ENCODE measurements at regions not wholly inside any gene's neighbourhood (a gene's known extent, or its start where the extent isn't known, plus 50 kb on each side); places are given as distances from the start of the nearest gene placed in this dataset.

DNA sequence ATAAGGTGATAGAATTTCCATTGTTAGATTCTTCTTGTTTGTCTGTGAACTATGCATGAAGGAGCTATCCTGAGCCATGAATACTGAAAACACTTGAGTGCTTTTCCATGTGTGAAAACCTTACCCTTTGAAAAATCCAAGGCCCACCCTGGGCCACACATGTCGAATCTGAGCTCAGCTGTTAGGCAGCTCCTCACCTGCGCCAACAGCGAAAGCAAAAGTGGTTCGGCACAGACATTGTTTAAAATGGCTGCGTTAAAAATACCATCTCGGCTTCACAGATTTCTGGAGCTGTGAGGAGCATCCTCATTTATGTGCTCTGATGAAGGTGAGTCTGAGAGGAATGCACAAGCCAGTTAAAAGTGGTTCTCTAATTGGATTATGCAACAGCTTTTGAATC, 137.7 kb downstream of the NEUROD6 start:
- H3K27ac ChIP-seq (ENCODE audit: low read depth in 1 of 2, low read length in 1 of 2), result no peak overlapping the region
- no peaks in the 10 kb centered on the region for H3K36me3 ChIP-seq (ENCODE audit: control insufficient read depth in 2 of 2, insufficient read depth in 2 of 2, low read length in 1 of 2)
- no peaks in the 10 kb centered on the region for H3K4me1 ChIP-seq (ENCODE audit: control insufficient read depth in 2 of 2, insufficient read depth in 2 of 2, low read length in 2 of 2)
- DNase-seq (ENCODE audit: low read depth in 6 of 9, low spot score in 9 of 9), result no peak
- 93% methylated on average over 6 of the region's 6 CpGs for WGBS
- H3K9me3 ChIP-seq (ENCODE audit: control insufficient read depth in 2 of 2, insufficient read depth in 1 of 2, low read length in 1 of 2), result no peaks in the 10 kb centered on the region
- H3K4me3 ChIP-seq (ENCODE audit: low read length in 2 of 2), result no peak overlapping the region
- no peaks in the 10 kb centered on the region for H3K27me3 ChIP-seq (ENCODE audit: control insufficient read depth in 2 of 2, insufficient read depth in 1 of 2, low read length in 1 of 2)

DNA sequence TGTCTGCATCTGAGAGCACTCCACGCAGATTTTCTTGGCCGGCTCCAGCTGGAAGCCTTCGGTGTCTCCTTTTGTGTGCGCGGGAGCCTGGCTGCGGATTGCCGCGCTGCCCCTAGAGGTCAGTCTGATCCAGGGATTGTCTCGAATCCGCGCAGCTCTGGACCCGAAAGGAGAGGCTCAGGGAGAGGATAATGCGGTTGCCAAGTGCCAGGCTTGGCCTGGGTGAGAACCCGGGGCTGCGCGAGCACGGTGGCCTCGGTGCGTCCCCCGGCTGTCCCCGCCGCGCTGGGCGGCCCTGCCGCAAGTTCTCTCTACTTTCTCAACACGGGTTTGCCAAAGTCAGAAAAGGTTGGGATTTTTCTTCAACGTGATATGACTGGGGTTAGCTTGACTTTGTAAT, 140.9 kb downstream of the ADCYAP1R1 start:
- H3K36me3 ChIP-seq (ENCODE audit: control insufficient read depth in 2 of 2, insufficient read depth in 2 of 2, low read length in 1 of 2), result no peaks in the 10 kb centered on the region
- H3K4me1 ChIP-seq (ENCODE audit: control insufficient read depth in 2 of 2, insufficient read depth in 2 of 2, low read length in 2 of 2), result no peaks in the 10 kb centered on the region
- H3K27me3 ChIP-seq (ENCODE audit: control insufficient read depth in 2 of 2, insufficient read depth in 1 of 2, low read length in 1 of 2), result peaks cover 0 to 13% of the 10 kb centered on the region in 2 donors
- no peak overlapping the region for H3K4me3 ChIP-seq (ENCODE audit: low read length in 2 of 2)
- H3K27ac ChIP-seq (ENCODE audit: low read depth in 1 of 2, low read length in 1 of 2), result no peak overlapping the region
- peak in 1 of 9 donors; percentile 5 for DNase-seq (ENCODE audit: low read depth in 6 of 9, low spot score in 9 of 9)
- no peaks in the 10 kb centered on the region for H3K9me3 ChIP-seq (ENCODE audit: control insufficient read depth in 2 of 2, insufficient read depth in 1 of 2, low read length in 1 of 2)
- WGBS, result 6% methylated on average over 27 of the region's 27 CpGs

DNA sequence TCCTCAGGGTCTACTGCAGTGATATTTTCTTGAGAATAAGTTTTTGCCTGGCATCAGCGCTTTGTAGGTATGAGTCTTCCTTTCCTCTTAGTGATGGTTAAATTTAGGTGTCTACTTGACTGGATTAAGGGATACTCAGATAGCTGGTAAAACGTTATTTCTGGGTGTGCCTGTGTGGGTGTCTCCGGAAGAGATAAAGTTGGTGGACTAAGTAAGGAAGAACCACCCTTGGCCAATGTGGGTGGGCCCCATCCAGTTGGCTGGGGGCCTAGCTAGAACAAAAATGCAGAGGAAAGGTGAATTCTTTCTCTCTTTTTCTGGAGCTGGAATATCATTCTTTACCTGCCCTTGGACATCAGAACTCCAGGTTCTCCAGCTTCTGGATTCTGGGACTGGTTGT, 138.8 kb downstream of the ADCYAP1R1 start:
- Histone ChIP-seq H3K36me3 (ENCODE audit: control insufficient read depth in 2 of 2, insufficient read depth in 2 of 2, low read length in 1 of 2) (no peaks in the 10 kb centered on the region), H3K4me3 (ENCODE audit: low read length in 2 of 2) (no peak overlapping the region), H3K4me1 (ENCODE audit: control insufficient read depth in 2 of 2, insufficient read depth in 2 of 2, low read length in 2 of 2) (no peaks in the 10 kb centered on the region), H3K27me3 (ENCODE audit: control insufficient read depth in 2 of 2, insufficient read depth in 1 of 2, low read length in 1 of 2) (peaks cover 0 to 13% of the 10 kb centered on the region in 2 donors), H3K9me3 (ENCODE audit: control insufficient read depth in 2 of 2, insufficient read depth in 1 of 2, low read length in 1 of 2) (no peaks in the 10 kb centered on the region), H3K27ac (ENCODE audit: low read depth in 1 of 2, low read length in 1 of 2) (no peak overlapping the region)
- no peak for DNase-seq (ENCODE audit: low read depth in 6 of 9, low spot score in 9 of 9)
- 87% methylated on average over 3 of the region's 3 CpGs for WGBS

DNA sequence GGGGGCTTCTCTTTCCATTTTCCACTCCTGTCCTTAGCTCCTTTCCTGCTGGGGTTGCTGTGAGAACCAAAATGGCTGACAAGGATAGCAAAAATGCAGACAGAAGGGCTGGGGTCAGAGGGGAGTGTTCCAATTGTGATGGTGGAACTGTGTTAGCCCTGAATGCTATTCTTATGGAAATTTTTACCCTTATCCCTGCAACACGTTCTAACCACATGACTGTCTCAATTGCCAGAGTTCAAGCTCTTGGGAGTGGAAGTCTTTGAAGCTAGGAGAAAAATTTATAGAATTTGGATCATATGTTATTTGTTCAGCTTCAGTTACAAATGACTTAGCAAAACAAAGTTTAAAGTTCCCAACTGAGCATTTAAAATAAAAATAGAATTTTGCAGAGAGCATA, 134.1 kb downstream of the ADCYAP1R1 start:
- H3K4me1 ChIP-seq (ENCODE audit: control insufficient read depth in 2 of 2, insufficient read depth in 2 of 2, low read length in 2 of 2), result no peaks in the 10 kb centered on the region
- no peaks in the 10 kb centered on the region for H3K9me3 ChIP-seq (ENCODE audit: control insufficient read depth in 2 of 2, insufficient read depth in 1 of 2, low read length in 1 of 2)
- H3K36me3 ChIP-seq (ENCODE audit: control insufficient read depth in 2 of 2, insufficient read depth in 2 of 2, low read length in 1 of 2), result no peaks in the 10 kb centered on the region
- no peak overlapping the region for H3K27ac ChIP-seq (ENCODE audit: low read depth in 1 of 2, low read length in 1 of 2)
- no peak for DNase-seq (ENCODE audit: low read depth in 6 of 9, low spot score in 9 of 9)
- no peaks in the 10 kb centered on the region for H3K27me3 ChIP-seq (ENCODE audit: control insufficient read depth in 2 of 2, insufficient read depth in 1 of 2, low read length in 1 of 2)
- WGBS, result 28% methylated on average over 1 of the region's 1 CpG
- H3K4me3 ChIP-seq (ENCODE audit: low read length in 2 of 2), result no peak overlapping the region

DNA sequence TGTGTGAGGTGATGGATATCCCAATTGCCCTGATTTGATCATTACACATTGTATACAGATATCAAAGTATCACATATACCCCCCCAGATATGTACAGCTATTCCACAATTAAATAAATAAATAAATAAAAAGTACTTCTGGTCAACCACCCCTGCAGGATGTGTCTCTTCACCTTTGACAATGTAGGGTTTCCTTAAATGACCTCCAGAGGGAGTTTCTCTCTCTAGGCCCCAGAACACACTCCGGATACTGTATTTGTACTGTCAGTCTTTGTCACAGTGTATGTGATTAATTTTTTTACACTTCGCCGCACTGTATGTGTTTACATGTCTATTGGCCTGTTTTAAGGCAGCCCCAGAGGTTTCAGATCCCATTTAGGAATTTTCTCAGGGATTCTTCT, 123.6 kb downstream of the ADCYAP1R1 start:
- DNase-seq (ENCODE audit: low read depth in 6 of 9, low spot score in 9 of 9), result no peak
- H3K27ac ChIP-seq (ENCODE audit: low read depth in 1 of 2, low read length in 1 of 2), result no peak overlapping the region
- 78% methylated on average over 3 of the region's 3 CpGs for WGBS

DNA sequence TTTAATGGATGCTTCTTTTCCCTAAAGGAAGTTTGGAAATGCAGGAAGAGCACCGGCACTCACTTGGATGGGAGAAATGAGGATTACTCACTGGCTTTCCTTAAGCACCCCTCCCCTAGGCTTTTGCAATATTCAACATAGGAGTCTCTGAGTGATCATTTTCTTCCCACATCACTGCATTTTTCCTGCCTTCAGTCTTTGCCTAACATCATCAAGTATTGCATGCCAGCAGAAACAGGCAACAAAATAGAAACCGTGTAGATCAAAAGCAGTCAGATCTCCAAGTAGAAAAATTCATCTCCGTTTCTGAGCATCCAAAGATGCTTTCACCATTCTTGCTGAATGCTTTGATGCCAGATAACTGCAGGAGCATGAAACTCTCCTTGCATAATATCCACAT, 119.9 kb downstream of the ADCYAP1R1 start:
- Histone ChIP-seq H3K27ac (ENCODE audit: low read depth in 1 of 2, low read length in 1 of 2) (no peak overlapping the region), H3K36me3 (ENCODE audit: control insufficient read depth in 2 of 2, insufficient read depth in 2 of 2, low read length in 1 of 2) (no peaks in the 10 kb centered on the region), H3K4me3 (ENCODE audit: low read length in 2 of 2) (no peak overlapping the region), H3K4me1 (ENCODE audit: control insufficient read depth in 2 of 2, insufficient read depth in 2 of 2, low read length in 2 of 2) (no peaks in the 10 kb centered on the region), H3K27me3 (ENCODE audit: control insufficient read depth in 2 of 2, insufficient read depth in 1 of 2, low read length in 1 of 2) (no peaks in the 10 kb centered on the region), H3K9me3 (ENCODE audit: control insufficient read depth in 2 of 2, insufficient read depth in 1 of 2, low read length in 1 of 2) (no peaks in the 10 kb centered on the region)
- WGBS, result 83% methylated on average over 3 of the region's 3 CpGs
- DNase-seq (ENCODE audit: low read depth in 6 of 9, low spot score in 9 of 9), result no peak

More for the DNA sequence above, 123.6 kb downstream of the ADCYAP1R1 start:
- Histone ChIP-seq H3K36me3 (ENCODE audit: control insufficient read depth in 2 of 2, insufficient read depth in 2 of 2, low read length in 1 of 2) (no peaks in the 10 kb centered on the region), H3K4me3 (ENCODE audit: low read length in 2 of 2) (no peak overlapping the region), H3K9me3 (ENCODE audit: control insufficient read depth in 2 of 2, insufficient read depth in 1 of 2, low read length in 1 of 2) (no peaks in the 10 kb centered on the region), H3K4me1 (ENCODE audit: control insufficient read depth in 2 of 2, insufficient read depth in 2 of 2, low read length in 2 of 2) (no peaks in the 10 kb centered on the region), H3K27me3 (ENCODE audit: control insufficient read depth in 2 of 2, insufficient read depth in 1 of 2, low read length in 1 of 2) (no peaks in the 10 kb centered on the region)

DNA sequence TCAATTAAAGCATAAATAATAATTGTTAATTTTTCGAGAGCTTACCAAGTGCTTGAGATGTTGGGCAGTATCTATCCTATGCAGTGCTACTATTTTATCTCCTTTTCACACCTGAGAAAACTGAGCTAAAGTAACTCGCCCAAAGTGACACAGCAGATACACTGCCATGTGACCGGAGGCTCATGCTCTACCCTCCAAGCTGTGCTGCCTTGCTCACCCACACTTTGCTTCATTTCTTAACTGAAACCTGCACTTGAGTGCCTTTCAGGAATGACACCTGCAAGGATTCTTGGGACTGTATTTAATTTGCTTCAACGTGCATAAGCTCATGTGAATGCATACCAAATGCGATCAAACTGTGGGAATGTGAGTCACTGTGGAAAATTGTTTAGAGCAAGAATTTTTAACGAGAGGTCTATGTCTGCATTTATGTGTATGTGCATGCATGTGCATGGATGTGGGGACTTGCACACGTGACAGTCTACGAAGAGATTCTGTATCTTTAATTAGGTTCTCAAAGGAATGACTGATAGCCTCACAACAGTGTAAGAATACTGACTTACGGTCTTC, 119.2 kb downstream of the ADCYAP1R1 start:
- Histone ChIP-seq H3K27me3 (ENCODE audit: control insufficient read depth in 2 of 2, insufficient read depth in 1 of 2, low read length in 1 of 2) (no peaks in the 10 kb centered on the region), H3K4me3 (ENCODE audit: low read length in 2 of 2) (no peak overlapping the region), H3K27ac (ENCODE audit: low read depth in 1 of 2, low read length in 1 of 2) (no peak overlapping the region), H3K36me3 (ENCODE audit: control insufficient read depth in 2 of 2, insufficient read depth in 2 of 2, low read length in 1 of 2) (no peaks in the 10 kb centered on the region), H3K9me3 (ENCODE audit: control insufficient read depth in 2 of 2, insufficient read depth in 1 of 2, low read length in 1 of 2) (no peaks in the 10 kb centered on the region), H3K4me1 (ENCODE audit: control insufficient read depth in 2 of 2, insufficient read depth in 2 of 2, low read length in 2 of 2) (no peaks in the 10 kb centered on the region)
- DNase-seq (ENCODE audit: low read depth in 6 of 9, low spot score in 9 of 9), result no peak
- WGBS, result 92% methylated on average over 9 of the region's 9 CpGs

All from thymus (tissue), 11 donors.